ENCODE measurements at regions not wholly inside any gene's neighbourhood (a gene's known extent, or its start where the extent isn't known, plus 50 kb on each side); places are given as distances from the start of the nearest gene placed in this dataset.

GRCh38 chr1:102084771-102085535 is 88.2 kb upstream of the OLFM3 start:
- Histone ChIP-seq H3K9me3 (ENCODE audit: low read depth, low read length) (no peaks in the 10 kb centered on the region), H3K9ac (ENCODE audit: insufficient read length) (no peak overlapping the region), H3K36me3 (ENCODE audit: insufficient read depth, low read length) (no peaks in the 10 kb centered on the region), H3K4me3 (no peak overlapping the region), H3K27ac (no peak overlapping the region)
- no peak for DNase-seq (ENCODE audit: low read depth, low spot score)
- TF ChIP-seq EZH2 (IDR thresholded peaks at IDR 0.05), result no peak

- no peaks in the 10 kb centered on the region for H3K9me3 ChIP-seq (ENCODE audit: low read depth, low read length)
- H3K4me3 ChIP-seq, result no peak overlapping the region
- no peak overlapping the region for H3K9ac ChIP-seq (ENCODE audit: insufficient read length)
- H3K36me3 ChIP-seq (ENCODE audit: insufficient read depth, low read length), result no peaks in the 10 kb centered on the region
- DNase-seq (ENCODE audit: low read depth, low spot score), result no peak
- TF ChIP-seq POLR2AphosphoS5 (IDR thresholded peaks at IDR 0.05; ENCODE audit: borderline replicate concordance, low read depth, low read length) (no peak), FOXP2 (optimal IDR thresholded peaks at IDR 0.05; ENCODE audit: control extremely low read depth, extremely low read length, insufficient read depth) (no peak), EZH2 (IDR thresholded peaks at IDR 0.05) (no peak)
- H3K27ac ChIP-seq, result no peak overlapping the region
These were observed 86.5 kb upstream of the OLFM3 start for GRCh38 chr1:102083192-102083591.

GRCh38 chr1:102074874-102075273 is 78.1 kb upstream of the OLFM3 start:
- DNase-seq (ENCODE audit: low read depth, low spot score), result no peak
- Histone ChIP-seq H3K9me3 (ENCODE audit: low read depth, low read length) (no peaks in the 10 kb centered on the region), H3K27ac (no peak overlapping the region), H3K36me3 (ENCODE audit: insufficient read depth, low read length) (no peaks in the 10 kb centered on the region), H3K4me3 (no peak overlapping the region), H3K9ac (ENCODE audit: insufficient read length) (no peak overlapping the region)
- TF ChIP-seq POLR2AphosphoS5 (IDR thresholded peaks at IDR 0.05; ENCODE audit: borderline replicate concordance, low read depth, low read length), result no peak
- no peak for TF ChIP-seq EZH2 (IDR thresholded peaks at IDR 0.05)
- TF ChIP-seq FOXP2 (optimal IDR thresholded peaks at IDR 0.05; ENCODE audit: control extremely low read depth, extremely low read length, insufficient read depth), result no peak

GRCh38 chr1:102071451-102071850 is 74.7 kb upstream of the OLFM3 start:
- H3K4me3 ChIP-seq, result no peak overlapping the region
- H3K9me3 ChIP-seq (ENCODE audit: low read depth, low read length), result no peaks in the 10 kb centered on the region
- no peak for TF ChIP-seq FOXP2 (optimal IDR thresholded peaks at IDR 0.05; ENCODE audit: control extremely low read depth, extremely low read length, insufficient read depth)
- no peak for TF ChIP-seq POLR2AphosphoS5 (IDR thresholded peaks at IDR 0.05; ENCODE audit: borderline replicate concordance, low read depth, low read length)
- no peak for TF ChIP-seq EZH2 (IDR thresholded peaks at IDR 0.05)
- no peak overlapping the region for H3K27ac ChIP-seq
- DNase-seq (ENCODE audit: low read depth, low spot score), result no peak
- H3K9ac ChIP-seq (ENCODE audit: insufficient read length), result no peak overlapping the region
- no peaks in the 10 kb centered on the region for H3K36me3 ChIP-seq (ENCODE audit: insufficient read depth, low read length)

GRCh38 chr1:102050556-102050955 is 53.8 kb upstream of the OLFM3 start:
- H3K27ac ChIP-seq, result no peak overlapping the region
- no peak for DNase-seq (ENCODE audit: low read depth, low spot score)
- H3K36me3 ChIP-seq (ENCODE audit: insufficient read depth, low read length), result no peaks in the 10 kb centered on the region
- H3K9ac ChIP-seq (ENCODE audit: insufficient read length), result no peak overlapping the region
- H3K4me3 ChIP-seq, result no peak overlapping the region
- no peaks in the 10 kb centered on the region for H3K9me3 ChIP-seq (ENCODE audit: low read depth, low read length)
- TF ChIP-seq POLR2AphosphoS5 (IDR thresholded peaks at IDR 0.05; ENCODE audit: borderline replicate concordance, low read depth, low read length), result no peak
- no peak for TF ChIP-seq EZH2 (IDR thresholded peaks at IDR 0.05)
- TF ChIP-seq FOXP2 (optimal IDR thresholded peaks at IDR 0.05; ENCODE audit: control extremely low read depth, extremely low read length, insufficient read depth), result no peak

- TF ChIP-seq FOXP2 (optimal IDR thresholded peaks at IDR 0.05; ENCODE audit: control extremely low read depth, extremely low read length, insufficient read depth) (no peak), POLR2AphosphoS5 (IDR thresholded peaks at IDR 0.05; ENCODE audit: borderline replicate concordance, low read depth, low read length) (no peak), EZH2 (IDR thresholded peaks at IDR 0.05) (no peak)
- DNase-seq (ENCODE audit: low read depth, low spot score), result no peak
- no peak overlapping the region for H3K27ac ChIP-seq
These were observed 51.0 kb upstream of the OLFM3 start for GRCh38 chr1:102047724-102048123.

More at GRCh38 chr1:102047724-102048123, 51.0 kb upstream of the OLFM3 start:
- Histone ChIP-seq H3K9me3 (ENCODE audit: low read depth, low read length) (no peaks in the 10 kb centered on the region), H3K4me3 (no peak overlapping the region), H3K36me3 (ENCODE audit: insufficient read depth, low read length) (no peaks in the 10 kb centered on the region), H3K9ac (ENCODE audit: insufficient read length) (no peak overlapping the region)

Data from SK-N-MC (cell line).